ENCODE measurements at regions not wholly inside any gene's neighbourhood (a gene's known extent, or its start where the extent isn't known, plus 50 kb on each side); places are given as distances from the start of the nearest gene placed in this dataset.

GRCh38 chr4:29927895-29928294 is 792.3 kb upstream of the PCDH7 start:
- no peaks in the 10 kb centered on the region for H3K9me3 ChIP-seq
- intact Hi-C loops (cut with DNase I): no loop called here
- H3K4me3 ChIP-seq: no peak overlapping the region
- no peaks in the 10 kb centered on the region for H3K27me3 ChIP-seq
- no peak for DNase-seq (ENCODE audit: extremely low spot score in 2 of 2)
- H3K36me3 ChIP-seq: no peaks in the 10 kb centered on the region
- H3K4me1 ChIP-seq: no peaks in the 10 kb centered on the region
- no peak overlapping the region for H3K27ac ChIP-seq
- TF ChIP-seq POLR2A (IDR thresholded peaks at IDR 0.05) (no peak), CTCF (IDR thresholded peaks at IDR 0.05) (no peak), POLR2AphosphoS5 (IDR thresholded peaks at IDR 0.05; ENCODE audit: insufficient read depth in 1 of 2, low read depth in 1 of 2) (no peak)

DNA sequence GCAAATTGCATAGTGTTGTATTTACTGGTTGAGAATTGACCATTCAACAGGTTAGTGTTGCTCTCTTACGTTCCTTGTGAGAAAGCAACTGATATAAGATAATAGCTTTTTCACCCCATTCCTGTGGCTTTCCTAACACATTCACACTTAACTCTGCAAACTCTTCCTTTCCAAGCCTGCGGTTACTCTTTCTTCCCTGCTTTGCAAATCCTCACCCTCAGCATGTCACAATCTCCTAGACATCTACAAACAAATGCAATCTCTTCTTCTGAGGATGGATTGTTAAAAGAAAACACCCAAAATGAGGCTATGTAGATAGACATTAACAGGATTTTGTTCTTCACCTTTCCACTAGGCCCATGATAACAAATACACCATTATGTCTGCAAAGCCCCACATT is 771.7 kb upstream of the PCDH7 start:
- TF ChIP-seq CTCF (IDR thresholded peaks at IDR 0.05) (no peak), POLR2AphosphoS5 (IDR thresholded peaks at IDR 0.05; ENCODE audit: insufficient read depth in 1 of 2, low read depth in 1 of 2) (no peak), POLR2A (IDR thresholded peaks at IDR 0.05) (no peak)
- intact Hi-C loops (cut with DNase I): no loop called here
- Histone ChIP-seq H3K36me3 (no peaks in the 10 kb centered on the region), H3K27ac (no peak overlapping the region), H3K4me3 (no peak overlapping the region), H3K27me3 (no peaks in the 10 kb centered on the region), H3K9me3 (no peaks in the 10 kb centered on the region), H3K4me1 (no peaks in the 10 kb centered on the region)
- DNase-seq (ENCODE audit: extremely low spot score in 2 of 2): no peak

GRCh38 chr4:29948858-29949257 is 771.3 kb upstream of the PCDH7 start:
- no peak for DNase-seq (ENCODE audit: extremely low spot score in 2 of 2)
- TF ChIP-seq POLR2AphosphoS5 (IDR thresholded peaks at IDR 0.05; ENCODE audit: insufficient read depth in 1 of 2, low read depth in 1 of 2) (no peak), POLR2A (IDR thresholded peaks at IDR 0.05) (no peak), CTCF (IDR thresholded peaks at IDR 0.05) (no peak)
- Histone ChIP-seq H3K4me1 (no peaks in the 10 kb centered on the region), H3K36me3 (no peaks in the 10 kb centered on the region), H3K9me3 (no peaks in the 10 kb centered on the region), H3K27me3 (no peaks in the 10 kb centered on the region), H3K4me3 (no peak overlapping the region), H3K27ac (no peak overlapping the region)
- intact Hi-C loops (cut with DNase I): no loop called here

DNA sequence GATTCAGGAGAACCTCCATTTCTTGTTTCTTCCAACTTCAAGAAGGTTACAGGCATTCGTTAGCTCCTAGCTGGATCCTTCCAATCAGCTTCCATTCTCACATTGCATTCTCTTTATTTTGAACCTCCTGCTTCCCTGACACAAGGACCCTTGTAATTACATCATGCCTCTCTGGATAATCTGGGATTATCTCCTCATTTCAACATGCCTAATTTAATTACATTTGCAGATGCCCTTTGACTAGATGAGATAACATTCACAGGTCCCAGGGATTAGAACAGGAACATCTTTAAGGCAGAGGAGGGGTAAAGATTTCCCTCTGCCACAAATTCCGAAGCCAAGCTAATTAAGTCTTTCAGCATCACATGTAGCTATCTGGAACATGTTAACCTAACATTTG is 753.8 kb upstream of the PCDH7 start:
- TF ChIP-seq CTCF (IDR thresholded peaks at IDR 0.05) (no peak), POLR2AphosphoS5 (IDR thresholded peaks at IDR 0.05; ENCODE audit: insufficient read depth in 1 of 2, low read depth in 1 of 2) (no peak), POLR2A (IDR thresholded peaks at IDR 0.05) (no peak)

DNA sequence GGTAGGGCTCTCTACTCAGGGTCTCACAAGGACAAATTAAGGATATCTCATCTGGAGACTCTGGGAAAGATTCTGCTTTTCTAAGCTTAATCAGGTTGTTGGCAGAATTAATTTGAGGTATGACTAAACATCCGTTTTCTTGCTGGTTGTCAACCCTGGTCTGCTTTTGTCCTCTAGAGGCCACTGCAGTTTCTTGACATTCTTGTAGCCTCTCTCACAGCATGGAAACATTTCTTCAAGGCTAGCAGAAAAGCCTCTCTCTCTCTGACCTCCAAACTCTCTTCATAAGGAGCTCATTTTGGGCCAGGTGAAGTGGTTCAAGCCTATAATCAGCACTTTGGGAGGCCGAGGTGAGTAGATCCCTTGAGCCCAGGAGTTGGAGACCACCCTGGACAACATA is 749.5 kb upstream of the PCDH7 start:
- H3K27me3 ChIP-seq: no peaks in the 10 kb centered on the region
- intact Hi-C loops (cut with DNase I): loop anchor here (5.0 kb wide), 1 partner anchor 1492 kb away; no protein-coding TSS in a partner anchor
- H3K36me3 ChIP-seq: no peaks in the 10 kb centered on the region
- TF ChIP-seq POLR2A (IDR thresholded peaks at IDR 0.05): no peak
- TF ChIP-seq POLR2AphosphoS5 (IDR thresholded peaks at IDR 0.05; ENCODE audit: insufficient read depth in 1 of 2, low read depth in 1 of 2): no peak
- TF ChIP-seq CTCF (IDR thresholded peaks at IDR 0.05): no peak
- H3K9me3 ChIP-seq: no peaks in the 10 kb centered on the region
- no peak overlapping the region for H3K4me3 ChIP-seq
- DNase-seq (ENCODE audit: extremely low spot score in 2 of 2): no peak
- no peaks in the 10 kb centered on the region for H3K4me1 ChIP-seq
- H3K27ac ChIP-seq: no peak overlapping the region

More for the DNA sequence above, 753.8 kb upstream of the PCDH7 start:
- H3K4me3 ChIP-seq: no peak overlapping the region
- H3K36me3 ChIP-seq: no peaks in the 10 kb centered on the region
- intact Hi-C loops (cut with DNase I): no loop called here
- H3K9me3 ChIP-seq: no peaks in the 10 kb centered on the region
- no peak overlapping the region for H3K27ac ChIP-seq
- no peaks in the 10 kb centered on the region for H3K27me3 ChIP-seq
- DNase-seq (ENCODE audit: extremely low spot score in 2 of 2): no peak
- no peaks in the 10 kb centered on the region for H3K4me1 ChIP-seq

Data from vagina (tissue), 2 donors.